Right kidney (tissue), 1 donor: ENCODE measurements at regions not wholly inside any gene's neighbourhood (a gene's known extent, or its start where the extent isn't known, plus 50 kb on each side); places are given as distances from the start of the nearest gene placed in this dataset.
"Not testable (repeated sequence)": the region's sequence is repeated elsewhere in the genome, so short reads cannot be mapped to it uniquely, and the experiment has no call there.

ENCODE experiments used
- DNase-seq: peaks from one replicate; pipeline ENCODE4 v3.0.0-alpha.2; 2016

DNA sequence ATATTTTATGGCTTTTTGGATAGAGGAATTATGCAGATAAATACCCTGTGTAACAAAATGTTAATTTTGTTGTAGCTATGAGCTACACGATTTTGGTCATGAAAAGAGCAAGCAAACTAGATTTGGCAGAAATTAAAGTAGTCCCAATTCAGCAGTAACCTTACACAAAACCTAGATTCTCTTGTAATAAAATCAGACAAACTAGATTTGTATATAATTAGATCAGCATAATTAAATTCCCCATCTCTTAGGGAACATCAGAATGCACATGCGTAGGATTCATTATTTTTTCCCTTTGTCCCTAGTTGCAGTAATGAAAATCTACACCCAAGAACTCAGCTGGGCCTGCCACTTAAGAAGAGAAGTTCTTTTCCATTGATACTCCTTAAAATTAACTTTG, 1879.2 kb upstream of the CDH9 start:
- DNase-seq, result no peak

DNA sequence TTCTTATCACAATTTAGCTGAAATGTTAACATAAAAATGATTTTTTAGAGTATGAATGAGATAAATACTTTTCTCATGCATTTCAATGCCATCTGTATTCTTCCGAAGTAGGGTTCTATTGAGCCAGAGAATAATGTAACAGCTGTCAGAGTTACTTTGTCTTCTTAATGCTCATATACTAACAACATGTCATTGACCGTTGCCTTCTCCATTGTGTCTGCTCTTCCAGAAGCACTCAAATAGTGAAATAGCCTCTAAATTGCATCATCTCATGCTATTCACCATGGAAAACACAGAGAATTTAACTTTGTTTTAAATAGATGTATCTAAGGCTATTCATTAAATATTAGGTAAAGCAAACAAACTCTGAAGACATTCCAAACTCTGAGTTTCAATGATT, 1875.9 kb upstream of the CDH9 start:
- DNase-seq, result no peak

DNA sequence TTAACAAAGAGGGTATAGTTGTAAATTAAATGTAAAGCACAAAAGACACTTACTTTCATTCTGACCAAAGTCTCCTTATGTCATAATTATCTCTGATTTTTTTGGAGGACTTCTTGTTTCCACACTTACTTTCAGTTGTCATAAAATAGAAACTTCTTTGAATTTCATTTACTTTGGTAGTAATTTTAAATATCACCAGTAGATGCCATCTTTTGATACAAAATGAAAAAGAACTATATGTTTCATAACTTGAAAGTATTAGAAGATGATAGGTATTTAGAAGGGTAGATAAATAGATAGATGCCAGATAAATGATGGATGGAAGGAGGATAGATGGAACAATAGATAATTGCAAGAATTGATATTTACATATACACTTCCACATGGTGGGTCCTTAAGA, 1865.3 kb upstream of the CDH9 start:
- DNase-seq, result no peak

DNA sequence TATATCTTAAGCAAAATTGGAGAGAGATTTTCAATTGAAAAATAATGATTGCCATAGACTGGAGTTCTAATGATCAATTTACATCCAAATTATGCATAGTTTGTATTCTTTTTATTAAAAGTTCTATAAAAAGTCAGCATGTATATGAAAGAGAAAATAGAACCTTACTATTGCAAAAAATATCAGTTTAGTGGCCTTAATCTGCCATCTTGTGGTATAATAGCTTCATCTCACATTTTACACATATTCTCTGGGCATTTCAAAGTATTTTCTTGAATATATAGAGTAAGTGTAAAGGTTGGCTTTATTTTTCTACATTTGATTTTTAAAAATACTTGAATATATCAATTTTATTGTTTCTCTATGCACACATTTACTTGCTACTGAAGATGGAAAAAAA, 1858.6 kb upstream of the CDH9 start:
- no peak for DNase-seq

DNA sequence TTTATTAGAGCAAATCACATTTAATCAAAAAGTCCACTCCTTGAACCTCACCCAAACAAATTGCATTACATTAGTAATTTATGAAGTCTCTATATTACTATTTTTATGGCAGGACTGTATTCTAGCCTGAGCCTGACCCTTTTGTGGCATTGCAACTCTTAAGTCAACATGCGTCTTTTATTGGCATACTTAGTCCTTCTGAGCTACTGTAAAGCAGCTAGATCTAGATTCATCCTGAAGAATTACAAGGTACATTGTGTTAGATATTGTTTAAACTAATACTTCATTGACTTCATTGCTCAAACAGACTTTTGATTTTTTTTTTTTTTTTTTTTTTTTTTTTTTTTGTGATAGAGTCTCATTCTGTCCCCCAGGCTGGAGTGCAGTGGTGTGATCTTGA, 1842.5 kb upstream of the CDH9 start:
- DNase-seq, result no peak

DNA sequence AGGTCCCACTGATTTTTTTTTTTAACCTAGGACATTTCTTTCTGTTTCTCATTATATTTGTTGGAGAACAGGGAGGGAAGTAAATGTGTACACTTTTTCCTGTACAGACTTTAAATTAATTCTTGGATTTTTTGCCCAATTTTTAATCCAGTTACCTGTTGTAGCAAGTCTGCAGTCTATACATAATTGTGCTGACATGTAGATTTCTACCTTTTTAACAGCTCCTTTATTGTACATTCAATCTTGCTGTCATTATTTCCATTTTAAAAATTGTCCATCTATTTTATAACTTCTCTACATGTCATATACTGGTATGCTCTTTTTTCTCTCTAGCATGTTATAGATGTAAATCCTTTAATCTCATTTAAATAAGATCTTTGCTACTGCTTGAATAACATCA, 1838.7 kb upstream of the CDH9 start:
- DNase-seq, result no peak

DNA sequence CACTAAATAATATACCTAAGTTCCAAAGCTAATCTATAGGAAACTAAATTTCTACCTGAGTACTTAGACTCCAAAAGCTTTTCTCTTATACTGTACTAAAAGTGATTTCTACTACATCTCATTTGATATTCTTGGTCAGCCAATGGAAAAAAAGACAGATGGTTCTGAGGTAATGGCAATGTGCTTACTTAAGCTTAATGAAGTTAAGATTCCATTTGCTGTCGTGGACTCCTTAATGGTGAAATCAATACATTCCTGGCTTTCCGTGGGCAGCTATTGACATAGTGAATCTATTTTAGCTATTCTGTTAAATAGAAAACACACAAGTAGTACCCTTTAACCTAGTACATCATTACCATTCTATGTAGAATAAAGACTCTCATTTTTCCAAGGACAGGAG, 1825.6 kb upstream of the CDH9 start:
- no peak for DNase-seq

DNA sequence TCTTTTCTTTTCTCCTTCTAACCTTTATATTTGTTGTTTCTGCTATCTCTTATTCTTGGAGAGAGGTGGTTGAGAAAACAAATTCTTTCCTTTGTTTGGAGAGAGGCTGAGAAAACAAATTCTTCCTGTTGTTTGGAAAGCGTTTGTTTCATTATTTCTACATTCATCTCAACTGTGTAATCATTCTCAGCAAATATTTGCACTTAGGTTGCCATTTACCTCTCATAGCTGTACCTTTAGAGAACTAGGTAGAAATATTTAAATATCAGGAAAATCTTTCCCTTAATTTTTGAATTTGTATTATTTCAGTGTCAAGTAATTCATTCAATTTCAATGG, 1824.4 kb upstream of the CDH9 start:
- DNase-seq, result no peak

DNA sequence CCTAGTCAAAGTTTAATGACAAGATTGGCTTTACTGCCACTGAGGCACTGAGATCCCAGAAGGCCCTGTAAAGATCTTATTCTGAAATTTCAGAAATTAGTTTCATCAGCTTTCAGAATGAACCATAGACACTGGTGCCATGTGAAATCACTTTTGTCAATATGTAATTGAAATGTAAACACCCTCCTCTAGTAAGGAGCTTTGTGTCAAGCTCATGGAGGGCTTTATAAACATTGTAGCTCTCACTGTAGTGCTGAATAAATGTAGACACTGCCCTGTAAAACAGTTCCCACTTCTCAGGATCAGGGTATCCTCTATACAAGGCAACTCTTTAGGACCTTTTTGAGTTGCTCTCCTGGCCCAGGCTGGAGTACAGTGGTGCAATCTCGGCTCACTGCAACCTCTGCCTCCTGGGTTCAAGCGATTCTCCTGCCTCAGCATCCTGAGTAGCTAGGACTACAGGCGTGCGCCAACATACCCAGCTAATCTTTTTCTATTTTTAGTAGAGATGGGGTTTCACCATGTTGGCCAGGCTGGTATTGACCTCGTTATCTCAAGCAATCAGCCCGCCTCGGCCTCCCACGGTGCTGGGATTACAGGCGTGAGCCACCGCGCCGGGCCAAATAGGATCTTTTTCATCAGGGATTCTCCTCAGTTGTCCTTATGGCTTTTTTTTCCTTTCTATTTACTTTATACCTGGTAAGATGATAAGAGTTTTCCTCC, 1823.9 kb upstream of the CDH9 start:
- DNase-seq, result no peak

DNA sequence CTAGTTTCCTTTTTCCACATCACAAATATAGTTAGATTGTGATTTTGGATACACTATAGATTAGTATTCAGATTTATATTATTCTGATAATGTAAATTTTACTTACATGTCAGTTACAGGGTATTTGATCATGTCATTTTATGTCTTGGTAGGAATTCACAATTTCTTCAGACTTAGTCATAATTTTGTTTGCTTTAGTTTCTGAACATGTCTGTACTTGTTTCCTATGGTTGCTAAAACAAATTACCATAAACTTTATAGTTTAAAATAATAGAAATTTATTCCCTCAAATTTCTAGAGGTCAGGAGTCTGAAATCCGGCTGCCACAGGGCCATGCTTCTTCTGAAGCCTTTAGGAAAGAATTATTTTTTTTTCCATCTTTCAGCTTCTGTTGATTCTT, 1817.2 kb upstream of the CDH9 start:
- DNase-seq, result no peak

DNA sequence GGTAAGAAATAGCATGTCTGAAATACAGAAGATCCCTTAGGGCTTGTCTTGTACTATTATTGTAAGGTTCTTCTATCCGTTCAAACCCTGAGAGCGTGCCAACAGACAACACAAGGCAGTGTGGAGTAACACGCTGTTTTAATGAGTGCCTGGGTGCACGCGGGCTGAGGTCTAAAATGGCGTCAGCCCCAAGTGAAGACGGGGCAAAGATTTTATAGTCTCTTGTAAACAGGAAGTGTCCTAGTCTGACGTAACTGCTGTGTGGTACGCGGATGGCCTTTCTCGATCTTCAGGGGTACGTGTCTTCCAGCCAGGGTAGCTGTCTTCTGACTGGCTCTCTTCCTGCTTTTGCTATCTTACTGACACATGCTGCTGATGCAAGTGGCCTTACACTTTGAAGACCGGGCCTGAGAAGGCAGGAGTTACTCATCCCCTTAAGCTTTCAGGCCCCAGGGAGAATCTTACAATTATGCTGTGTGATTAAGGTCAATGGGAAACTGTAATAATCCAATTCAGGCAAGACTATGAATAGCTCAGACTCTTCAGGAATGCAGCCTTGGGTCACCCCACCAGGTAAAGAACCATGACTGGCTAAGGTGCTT, 1812.0 kb upstream of the CDH9 start:
- DNase-seq, result no peak

DNA sequence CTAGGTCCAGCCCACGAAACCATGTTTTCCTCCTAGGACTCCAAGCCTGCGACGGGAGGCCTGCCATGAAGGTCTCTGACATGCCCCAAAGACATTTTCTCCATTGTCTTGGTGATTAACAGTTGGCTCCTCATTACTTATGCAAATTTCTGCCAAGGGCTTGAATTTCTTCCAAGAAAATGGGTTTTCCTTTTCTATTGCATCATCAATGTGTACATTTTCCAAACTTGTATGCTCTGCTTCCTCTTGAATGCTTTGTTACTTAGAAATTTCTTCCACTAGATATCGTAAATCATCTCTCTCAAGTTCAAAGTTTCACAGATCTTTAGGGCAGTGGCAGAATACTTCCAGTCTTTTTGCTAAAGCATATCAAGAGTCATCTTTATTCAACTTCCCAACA, 1792.7 kb upstream of the CDH9 start:
- no peak for DNase-seq

DNA sequence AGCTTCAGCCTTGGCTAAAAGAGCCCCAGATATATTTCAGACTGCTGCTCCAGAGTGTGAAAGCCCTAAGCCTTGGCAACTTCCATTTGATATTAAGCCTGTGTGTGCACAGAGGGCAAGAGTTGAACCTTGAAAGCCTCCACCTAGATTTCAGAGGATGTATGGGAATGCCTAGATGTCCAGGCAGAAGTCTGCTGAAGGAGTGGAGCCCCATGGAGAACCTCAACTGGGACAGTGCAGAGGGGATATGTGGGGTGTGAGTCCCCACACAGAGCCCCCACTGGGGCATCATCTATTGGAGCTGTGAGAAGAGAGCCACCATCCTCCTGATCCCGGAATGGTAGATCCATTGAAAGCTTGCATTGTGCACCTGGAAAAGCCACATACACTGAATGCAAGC, 1784.8 kb upstream of the CDH9 start:
- DNase-seq, result no peak

DNA sequence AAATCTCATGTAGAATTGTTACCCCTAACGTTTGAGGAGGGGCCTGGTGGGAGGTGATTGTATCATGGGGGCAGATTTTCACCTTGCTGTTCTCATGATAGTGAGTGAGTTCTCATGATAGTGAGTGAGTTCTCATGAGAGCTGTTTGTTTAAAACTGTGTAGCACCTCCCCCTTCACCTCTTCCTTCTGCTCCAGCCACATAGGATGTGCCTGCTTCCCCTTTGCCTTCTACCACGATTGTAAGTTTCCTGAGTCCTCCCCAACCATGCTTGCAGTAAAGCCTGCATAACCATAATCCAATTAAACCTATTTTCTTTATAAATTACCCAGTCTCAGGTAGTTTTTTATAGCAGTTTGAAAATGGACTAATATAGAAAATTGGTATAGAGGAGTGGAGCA, 1783.7 kb upstream of the CDH9 start:
- no peak for DNase-seq

DNA sequence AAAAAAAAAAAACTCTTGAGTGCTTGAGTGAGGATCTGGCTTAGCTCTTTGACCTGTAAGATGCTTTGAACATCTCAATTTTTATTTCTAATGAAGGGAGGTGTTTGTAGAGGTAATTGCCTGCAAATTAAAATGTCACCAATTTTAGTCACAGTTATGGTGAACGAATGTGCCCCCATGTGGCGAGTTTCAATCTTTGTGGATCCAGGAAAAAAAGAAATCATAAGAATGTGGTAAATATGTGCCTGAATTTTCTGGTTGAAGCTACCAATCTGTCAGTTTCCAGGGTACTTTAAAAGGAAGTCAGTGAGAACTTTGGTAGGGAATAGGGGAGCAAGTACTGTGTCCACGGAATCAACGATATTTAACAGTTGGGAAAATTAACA, 1772.4 kb upstream of the CDH9 start:
- no peak for DNase-seq

DNA sequence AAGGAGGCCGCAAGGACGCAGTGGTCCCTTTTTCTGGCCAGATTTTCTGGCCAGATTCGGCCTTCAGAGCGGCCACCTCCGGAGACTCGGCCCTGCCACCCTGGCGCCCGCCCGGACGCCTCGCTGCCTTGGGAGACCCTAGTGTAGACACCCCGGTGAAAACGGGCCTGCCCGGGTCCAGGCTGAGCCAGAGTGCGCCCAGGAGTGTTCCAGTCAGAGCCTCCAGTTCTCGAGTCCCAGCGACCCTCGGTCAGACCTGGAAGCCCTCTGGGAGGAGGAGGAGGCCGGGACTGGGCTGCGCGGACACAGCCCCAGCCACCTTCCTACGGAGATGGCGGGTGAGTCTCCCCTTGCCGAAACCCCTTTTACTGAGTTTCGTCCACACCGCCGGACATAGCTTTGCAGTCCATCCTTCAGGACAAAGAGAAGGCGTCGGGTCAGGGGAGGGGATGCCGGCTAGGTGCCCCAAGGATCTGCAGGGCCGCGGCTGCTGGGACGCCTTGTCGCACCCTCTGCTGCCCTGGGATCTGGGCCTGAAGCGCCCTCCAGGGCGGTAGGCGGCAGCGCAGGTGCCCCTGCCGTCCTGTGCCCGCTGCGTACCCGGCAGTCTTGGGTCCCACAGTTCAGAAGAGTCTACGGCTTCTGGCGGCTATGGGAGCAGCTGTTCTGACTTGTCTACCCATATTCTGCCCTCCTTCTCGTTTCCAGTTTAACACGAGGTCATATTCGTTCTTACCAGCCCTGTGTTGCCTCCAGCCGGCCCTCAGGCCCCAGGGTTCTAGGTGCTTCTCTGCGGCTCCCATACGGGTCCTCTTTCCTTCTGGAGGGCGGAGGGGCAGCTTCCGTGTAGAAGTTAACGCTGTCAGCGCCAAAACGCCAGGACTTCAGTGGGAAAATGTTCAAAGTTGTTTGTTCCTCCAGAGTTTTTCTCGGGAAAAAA, 1771.7 kb upstream of the CDH9 start:
- no peak for DNase-seq

DNA sequence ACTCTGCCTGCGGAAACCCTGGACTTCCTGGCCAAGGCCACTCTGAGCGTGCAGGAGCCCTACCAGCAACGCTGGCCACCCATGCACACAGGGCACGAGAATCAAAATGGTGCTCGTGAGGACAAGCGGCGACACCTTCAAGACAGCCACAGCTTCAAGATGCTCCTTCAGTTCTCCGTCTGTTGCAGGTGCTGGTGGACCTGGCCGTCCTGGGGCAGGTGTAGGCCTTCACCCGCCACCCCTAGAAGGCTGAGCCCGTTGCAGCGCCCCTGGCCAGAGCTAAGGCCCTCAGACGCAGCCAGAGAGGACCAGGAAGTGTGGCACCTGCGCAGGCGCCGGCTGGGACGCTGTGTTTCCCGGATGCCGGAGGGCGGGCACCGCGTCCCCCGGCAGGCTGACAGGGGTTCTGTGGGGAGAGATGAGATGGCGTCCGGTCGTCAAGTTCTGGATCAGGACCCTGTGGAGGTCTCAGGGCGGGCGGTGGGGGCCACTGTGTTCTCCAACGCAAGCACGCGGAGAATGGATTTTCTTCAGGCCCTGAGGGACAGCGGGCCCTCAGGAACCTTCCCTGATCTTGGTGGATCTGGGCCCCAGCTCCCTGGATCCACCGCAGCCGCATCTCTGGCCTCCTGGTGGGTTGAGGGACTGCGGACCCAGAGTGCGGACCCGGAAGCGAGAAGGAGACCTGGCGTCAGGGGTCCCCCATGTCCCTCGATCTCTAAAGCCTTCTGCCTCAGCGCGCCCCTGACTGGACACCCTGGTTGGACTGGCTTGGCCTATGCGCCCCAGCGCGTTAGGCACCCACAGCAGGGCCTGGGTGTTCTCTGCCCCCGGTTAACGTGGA, 1770.8 kb upstream of the CDH9 start:
- DNase-seq, result no peak

DNA sequence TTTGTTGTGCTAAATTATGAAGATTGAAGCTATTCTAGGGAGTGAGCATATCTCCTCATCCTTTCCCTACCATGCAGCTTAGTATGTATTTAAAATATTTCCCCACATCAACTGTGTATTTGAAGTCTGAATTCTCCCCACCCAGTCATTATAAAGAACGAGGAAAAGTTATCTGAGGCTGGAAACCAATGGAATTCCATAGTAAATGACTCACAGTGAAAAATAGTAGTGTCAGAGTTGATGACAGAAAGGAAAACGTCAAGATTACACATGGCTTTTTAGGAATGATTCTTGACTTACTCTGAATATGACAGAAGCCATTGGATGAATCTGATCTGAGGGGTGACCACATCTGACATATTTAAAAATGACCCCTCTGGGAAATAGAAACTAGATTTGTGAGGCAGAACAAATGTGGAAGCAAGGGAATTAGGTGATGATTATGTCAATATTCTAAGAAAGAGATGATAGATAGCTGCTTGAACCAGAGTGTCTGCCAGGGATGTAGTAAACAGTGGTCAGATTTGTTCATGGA, 1768.9 kb upstream of the CDH9 start:
- no peak for DNase-seq

DNA sequence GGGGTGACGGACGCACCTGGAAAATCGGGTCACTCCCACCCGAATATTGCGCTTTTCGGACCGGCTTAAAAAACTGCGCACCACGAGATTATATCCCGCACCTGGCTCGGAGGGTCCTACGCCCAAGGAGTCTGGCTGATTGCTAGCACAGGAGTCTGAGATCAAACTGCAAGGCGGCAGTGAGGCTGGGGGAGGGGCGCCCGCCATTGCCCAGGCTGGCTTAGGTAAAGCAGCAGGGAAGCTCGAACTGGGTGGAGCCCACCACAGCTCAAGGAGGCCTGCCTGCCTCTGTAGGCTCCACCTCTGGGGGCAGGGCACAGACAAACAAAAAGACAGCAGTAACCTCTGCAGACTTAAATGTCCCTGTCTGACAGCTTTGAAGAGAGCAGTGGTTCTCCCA, 1760.6 kb upstream of the CDH9 start:
- not testable (repeated sequence) for DNase-seq

DNA sequence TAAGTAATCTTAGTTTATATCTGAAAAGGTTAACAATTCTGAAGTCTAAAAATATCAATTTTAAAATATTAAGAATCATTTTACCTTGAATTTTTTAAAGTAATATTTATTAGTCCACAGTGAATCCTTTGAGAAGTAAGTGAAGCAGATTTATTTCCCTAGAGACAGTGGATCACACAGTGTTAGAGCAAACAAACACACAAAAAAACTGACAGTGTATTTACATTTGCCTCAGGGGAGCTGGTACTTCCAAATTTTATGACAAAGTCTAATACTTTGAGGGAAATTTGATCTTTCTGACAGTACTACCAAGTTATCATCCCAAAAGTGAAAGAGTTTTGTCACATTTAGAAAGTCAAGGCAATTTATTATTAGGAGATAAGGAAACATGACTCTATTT, 1750.6 kb upstream of the CDH9 start:
- DNase-seq, result no peak

DNA sequence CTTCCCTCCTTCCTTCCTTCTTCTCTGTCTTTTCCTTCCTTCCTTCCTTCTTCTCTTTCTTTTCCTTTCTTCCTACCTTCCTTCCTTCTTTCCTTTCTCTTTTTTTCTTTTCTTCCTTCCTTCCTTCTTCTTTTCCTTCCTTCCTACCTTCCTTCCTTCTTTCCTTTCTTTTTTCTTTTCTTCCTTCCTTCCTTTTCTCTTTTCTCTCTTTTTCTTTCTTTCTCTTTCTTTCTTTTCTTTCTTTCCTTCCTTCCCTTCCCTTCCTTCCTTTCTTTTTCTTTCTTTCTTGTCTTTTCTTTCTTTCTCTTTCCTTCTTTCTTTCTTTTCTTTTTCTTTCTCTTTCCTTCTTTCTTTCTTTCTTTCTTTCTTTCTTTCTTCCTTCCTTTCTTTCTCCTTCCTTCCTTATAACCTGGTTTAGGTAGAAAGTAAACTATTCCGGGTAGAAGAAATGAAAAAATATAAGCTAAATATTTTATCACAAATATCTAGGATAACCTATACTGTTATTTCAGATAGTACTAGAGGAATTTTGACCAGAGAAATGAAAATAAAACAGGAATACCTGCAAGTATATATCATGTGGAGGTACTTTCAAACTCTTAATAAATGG, 1741.8 kb upstream of the CDH9 start:
- no peak for DNase-seq

DNA sequence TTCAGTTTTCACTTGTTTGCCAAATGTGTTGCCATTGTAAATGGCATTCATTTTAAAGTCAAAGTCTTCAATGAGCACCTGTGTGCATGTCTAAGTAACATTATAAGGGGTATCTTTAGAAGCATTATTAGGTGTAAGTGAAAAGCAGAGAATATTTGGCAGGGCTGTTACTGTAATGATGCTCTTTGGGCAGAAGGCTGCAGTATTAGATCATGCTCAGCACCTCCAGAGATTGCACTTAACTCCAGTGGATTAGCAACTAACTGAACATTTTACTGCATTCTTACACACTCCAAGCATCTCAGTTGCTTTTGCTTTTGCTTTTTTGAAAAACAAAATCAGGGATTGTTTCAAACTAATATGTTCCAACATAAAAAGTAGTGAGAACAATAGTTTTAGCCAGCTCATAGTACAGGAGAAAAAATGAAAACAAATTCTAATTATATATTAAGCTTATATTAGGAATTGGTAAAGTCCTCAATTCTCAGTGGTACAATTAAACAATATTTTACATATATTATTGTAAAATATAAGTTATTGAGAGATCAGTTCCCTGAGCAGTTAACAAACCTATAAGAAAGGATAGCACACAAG, 1740.9 kb upstream of the CDH9 start:
- DNase-seq, result no peak
